K562 (cell line): ENCODE measurements at regions not wholly inside any gene's neighbourhood (a gene's known extent, or its start where the extent isn't known, plus 50 kb on each side); places are given as distances from the start of the nearest gene placed in this dataset.

Experiments used
- ARHGAP35 ChIP-seq: fragments of 450-650 bp; IDR thresholded peaks from 2 replicates; pipeline ENCODE4 v1.6.1; 2018; ENCODE audit not compliant: partially characterized antibody
- CREM ChIP-seq: IDR thresholded peaks from 2 replicates; pipeline ENCODE4 v1.6.1; 2014; ENCODE audit warnings: antibody characterized with exemption, low read depth
- KDM1A ChIP-seq, 2 experiments: fragments of 450-650 bp; IDR thresholded peaks; 2 replicates each; pipeline ENCODE4 v1.6.1; 2016; ENCODE audit warnings: mild to moderate bottlenecking in 2 of 2
- NKRF ChIP-seq: fragments of 450-650 bp; IDR thresholded peaks from 2 replicates; pipeline ENCODE4 v1.6.1; 2016; ENCODE audit warnings: borderline replicate concordance
- NR3C1 ChIP-seq: sonication (generic); formaldehyde crosslinking; IDR thresholded peaks from 2 replicates; pipeline ENCODE4 v1.8.1; 2022; ENCODE audit warnings: missing genetic modification reagents
- POLR2A ChIP-seq: fragments of 450-650 bp; conservative IDR thresholded peaks from 2 replicates; pipeline ENCODE4 v1.6.1; 2016
- RBM25 ChIP-seq: fragments of 200-400 bp; formaldehyde crosslinking; IDR thresholded peaks from 2 replicates; pipeline ENCODE4 v1.6.1; 2018; ENCODE audit warnings: low read length, low read depth, moderate library complexity; ENCODE audit not compliant: severe bottlenecking
- ZNF134 ChIP-seq: fragments of 250-450 bp; sonication (Bioruptor Pico); conservative IDR thresholded peaks from 2 replicates; pipeline ENCODE4 v1.4.0; 2020
- ZNF408 ChIP-seq: fragments of 250-450 bp; sonication (Bioruptor Pico); IDR thresholded peaks from 2 replicates; pipeline ENCODE4 v1.4.0; 2020; ENCODE audit warnings: low read depth, mild to moderate bottlenecking, moderate library complexity
- ZNF592 ChIP-seq: fragments of 450-650 bp; IDR thresholded peaks from 2 replicates; pipeline ENCODE4 v1.6.1; 2017; ENCODE audit warnings: antibody characterized with exemption, mild to moderate bottlenecking
- ZNF830 ChIP-seq: fragments of 250-450 bp; sonication (Bioruptor Pico); IDR thresholded peaks from 2 replicates; pipeline ENCODE4 v1.5.0; 2021; ENCODE audit warnings: mild to moderate bottlenecking

GRCh38 chr18:1092228-1092627 is 187.6 kb downstream of the ADCYAP1 start:
- TF ChIP-seq POLR2A (no peak), KDM1A (IDR thresholded peaks at IDR 0.05) (no peak), NR3C1 (no peak), ZNF592 (no peak), NKRF (no peak), ARHGAP35 (no peak), ZNF408 (no peak), RBM25 (no peak), ZNF830 (CRISPR knock-in tag) (no peak), ZNF134 (CRISPR knock-in tag) (no peak), CREM (no peak)
